ENCODE measurements at regions not wholly inside any gene's neighbourhood (a gene's known extent, or its start where the extent isn't known, plus 50 kb on each side); places are given as distances from the start of the nearest gene placed in this dataset.

DNA sequence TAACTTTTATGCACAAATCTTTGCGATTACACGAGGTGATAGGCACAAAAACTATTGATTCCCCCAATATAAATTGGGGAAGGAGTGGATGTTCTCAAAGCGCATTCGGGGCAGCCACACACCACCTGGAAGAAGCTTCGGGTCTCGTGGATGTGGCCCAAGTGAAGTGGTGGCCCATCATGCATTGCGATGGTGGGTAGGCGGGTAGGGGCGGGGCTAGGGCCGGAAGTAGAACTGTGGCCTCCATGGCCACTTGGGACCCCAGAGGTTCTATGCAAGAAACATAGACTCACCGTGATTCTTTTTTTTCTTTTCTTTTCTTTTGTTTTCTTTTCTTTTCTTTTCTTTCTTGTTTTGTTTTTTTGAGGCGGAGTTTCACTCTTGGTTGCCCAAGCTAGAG lies 86.4 kb upstream of the SLC44A1 start:
- TF ChIP-seq POLR2A (IDR thresholded peaks at IDR 0.05), result no peak
- TF ChIP-seq CTCF (IDR thresholded peaks at IDR 0.05), result no peak

Measured in heart left ventricle (tissue), 13 donors.